EL (cell line): ENCODE measurements at regions not wholly inside any gene's neighbourhood (a gene's known extent, or its start where the extent isn't known, plus 50 kb on each side); places are given as distances from the start of the nearest gene placed in this dataset.
"Not testable (repeated sequence)": the region's sequence is repeated elsewhere in the genome, so short reads cannot be mapped to it uniquely, and the experiment has no call there.

Experiments
- DNase-seq: peaks from one replicate; pipeline ENCODE4 v3.0.0-alpha.2; 2016

DNA sequence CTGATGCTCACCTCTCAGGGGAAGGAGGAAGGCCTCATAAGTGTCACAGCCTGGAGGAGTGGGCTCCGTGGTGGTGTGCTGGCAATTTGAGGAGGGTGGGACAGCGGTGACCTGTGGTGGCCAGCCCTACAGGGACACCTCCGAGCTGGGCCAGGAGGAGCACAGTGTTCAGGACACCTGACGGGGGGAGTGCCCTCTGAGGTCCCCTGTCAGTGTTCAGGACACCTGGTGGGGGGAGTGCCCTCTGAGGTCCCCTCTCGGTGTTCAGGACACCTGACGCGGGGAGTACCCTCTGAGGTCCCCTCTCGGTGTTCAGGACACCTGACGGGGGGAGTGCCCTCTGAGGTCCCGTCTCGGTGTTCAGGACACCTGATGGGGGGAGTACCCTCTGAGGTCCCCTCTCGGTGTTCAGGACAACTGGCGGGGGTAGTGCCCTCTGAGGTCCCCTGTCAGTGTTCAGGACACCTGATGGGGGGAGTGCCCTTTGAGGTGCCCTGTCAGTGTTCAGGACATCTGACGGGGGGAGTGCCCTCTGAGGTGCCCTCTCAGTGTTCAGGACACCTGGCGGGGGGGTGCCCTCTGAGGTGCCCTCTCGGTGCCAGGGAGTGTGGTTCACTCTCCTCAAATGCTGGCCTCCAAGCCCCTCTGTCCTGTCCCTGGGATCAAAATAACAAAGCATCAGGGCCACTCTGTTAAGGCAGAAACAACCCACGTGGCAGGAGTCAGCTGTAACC lies 73.4 kb upstream of the ZNF469 start:
- no peak for DNase-seq

DNA sequence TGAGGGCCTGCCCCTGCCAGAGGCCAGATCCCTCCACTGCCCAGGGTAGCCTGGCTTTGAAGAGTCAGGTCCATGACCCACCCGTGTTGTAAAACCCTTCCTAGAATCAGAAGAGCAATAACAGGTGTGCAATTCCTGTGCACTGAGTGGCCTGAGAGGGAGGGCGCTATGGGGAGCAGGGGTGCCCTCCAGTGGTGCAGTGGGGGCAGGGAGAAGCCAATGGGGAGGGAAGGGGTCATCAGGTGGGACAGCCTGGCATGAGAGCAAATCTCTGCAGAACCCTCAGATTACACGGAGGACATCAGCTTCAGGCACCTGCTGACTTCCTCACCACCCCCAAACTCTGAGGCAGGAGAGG lies 72.9 kb upstream of the ZNF469 start:
- DNase-seq, result no peak

DNA sequence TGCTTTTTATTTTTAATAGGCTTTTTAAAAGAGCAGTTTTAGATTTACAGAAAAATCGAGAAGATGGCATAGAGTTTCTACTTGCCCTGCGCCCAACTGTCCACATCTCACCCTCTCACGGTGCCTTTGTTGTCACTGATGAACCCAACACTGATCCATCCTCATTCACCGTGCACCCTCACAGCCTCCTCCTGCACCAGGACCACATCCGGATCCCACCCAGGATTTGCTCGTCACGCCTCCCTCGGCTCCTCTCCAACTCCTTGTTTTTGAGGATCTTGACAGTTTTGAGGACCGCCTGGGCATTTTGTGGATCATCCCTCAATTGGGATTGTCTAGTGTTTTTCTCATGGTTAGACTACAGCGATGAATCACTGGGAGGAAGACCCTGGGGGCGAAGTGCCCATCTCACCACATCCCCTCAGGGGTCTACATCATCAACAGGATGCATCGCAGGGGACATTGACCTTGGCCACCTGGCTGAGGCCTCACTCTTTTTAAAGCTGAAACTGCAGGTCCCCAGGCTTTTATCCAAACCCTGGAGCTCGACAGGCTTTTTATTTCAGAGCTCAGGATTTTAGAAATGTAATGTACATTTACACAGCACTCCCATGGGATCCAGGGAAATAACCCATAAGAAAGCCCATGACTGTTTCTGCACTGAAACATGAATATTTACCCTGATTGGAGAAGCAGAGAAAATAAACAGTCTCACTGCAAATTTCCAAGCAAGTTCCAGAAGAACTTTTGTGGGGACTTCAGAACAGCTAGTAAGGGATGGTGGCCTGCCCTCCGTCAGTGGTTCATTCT lies 71.8 kb upstream of the ZNF469 start:
- peak; percentile 28 for DNase-seq

DNA sequence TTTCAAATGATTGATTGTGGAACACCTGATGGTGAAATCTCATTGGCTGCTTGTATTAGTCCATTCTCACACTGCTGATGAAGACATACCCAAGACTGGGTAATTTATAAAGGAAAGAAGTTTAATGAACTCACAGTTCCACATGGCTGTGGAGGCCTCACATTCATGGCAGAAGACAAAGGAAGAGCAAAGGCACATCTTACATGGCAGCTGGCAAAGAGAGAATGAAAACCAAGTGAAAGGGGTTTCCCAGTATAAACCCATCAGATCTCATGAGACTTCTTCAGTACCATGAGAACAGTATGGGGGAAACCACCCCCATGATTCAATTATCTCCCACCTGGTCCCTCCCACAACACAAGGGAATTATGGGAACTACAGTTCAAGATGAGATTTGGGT lies 70.9 kb upstream of the ZNF469 start:
- DNase-seq, result not testable (repeated sequence)

DNA sequence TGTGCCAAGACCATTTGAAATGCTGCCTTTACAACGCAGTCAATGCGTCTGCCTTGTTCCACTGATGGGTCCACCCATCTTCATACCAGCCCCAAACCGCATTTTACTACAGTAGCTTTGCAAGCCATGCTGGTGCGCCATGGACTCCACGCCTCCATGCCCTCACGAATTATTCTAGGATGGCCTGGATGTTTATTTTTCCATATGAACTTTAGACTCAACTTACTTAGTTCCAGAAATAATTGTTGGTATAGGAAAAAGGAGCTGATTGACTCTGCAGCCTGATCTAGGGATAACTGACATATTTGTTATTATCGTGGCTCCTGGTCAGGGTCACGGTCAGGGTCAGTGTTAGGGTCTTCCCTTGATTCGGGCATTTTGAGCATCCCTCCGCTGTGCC lies 70.0 kb upstream of the ZNF469 start:
- no peak for DNase-seq

DNA sequence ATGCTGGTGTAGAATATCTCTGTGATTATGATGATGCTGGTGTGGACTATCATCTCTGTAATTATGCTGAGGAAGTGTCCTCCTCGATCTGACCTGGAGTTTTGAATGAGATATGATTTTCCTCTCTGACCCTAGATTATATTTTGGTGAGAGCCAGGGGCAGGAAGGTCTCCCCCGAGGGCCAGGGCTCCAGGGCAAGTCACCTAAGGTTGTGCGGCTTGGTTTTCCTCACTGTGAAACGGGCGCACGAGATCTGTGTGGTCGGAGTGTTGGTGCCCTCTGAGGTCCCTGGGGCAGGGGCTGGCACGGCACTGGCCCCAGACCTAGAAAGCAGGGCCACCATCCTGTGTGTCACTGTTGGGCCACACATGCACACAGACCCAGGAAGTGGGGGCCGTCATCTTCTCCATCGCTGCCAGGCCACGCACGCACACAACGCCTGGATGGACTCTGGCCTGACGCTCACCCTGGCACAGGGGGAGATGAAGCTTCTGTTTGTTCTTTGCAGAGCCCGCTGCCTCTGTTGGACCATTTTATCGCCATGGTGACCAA lies 67.7 kb upstream of the ZNF469 start:
- no peak for DNase-seq

DNA sequence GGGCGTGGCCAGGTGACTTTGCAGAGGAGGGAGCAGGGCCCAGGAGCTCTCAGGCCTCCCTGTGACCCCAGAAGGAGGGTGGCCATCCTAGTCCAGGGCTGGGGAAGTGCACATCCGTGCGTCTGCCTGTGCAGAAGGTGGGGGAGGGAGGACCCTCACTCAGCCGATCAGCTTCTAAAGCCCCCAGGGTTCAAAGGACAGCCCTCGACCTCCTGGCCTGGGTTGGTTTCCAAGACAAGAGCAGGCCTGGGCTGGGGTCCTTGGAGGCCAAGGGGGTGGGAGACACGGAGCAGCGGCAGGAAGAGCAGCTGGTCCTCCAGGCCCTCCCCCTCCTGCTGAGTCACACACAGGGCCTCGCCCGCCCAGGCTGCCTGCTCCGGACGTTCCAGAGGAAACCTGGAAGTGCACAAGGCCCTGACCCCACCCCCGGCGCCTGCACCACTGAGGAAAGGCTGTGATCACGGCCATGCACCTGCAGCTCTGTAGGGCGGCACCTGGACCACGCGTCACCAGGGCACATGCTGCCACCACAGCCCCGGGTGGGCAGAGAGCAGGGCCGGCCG lies 67.1 kb upstream of the ZNF469 start:
- DNase-seq, result peak; percentile 66

DNA sequence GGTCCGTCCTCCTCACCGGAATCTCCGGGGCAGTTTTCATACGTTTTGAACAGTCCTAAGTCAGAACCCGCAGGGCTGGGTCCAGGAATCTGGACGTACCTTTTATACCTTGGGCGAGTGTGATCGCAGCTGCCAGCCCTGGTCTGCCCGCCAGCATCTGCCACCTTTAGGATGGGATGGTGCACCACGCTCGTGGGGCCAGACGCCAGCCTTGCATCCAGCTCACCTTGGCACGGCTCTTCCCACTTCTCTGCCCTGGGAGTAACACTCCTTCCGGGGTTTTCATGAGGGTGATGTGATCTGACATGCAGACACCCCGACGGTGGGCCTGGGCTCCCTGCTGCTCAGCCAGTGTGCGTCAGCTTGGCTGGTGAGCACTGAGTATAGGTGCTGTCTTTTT lies 66.6 kb upstream of the ZNF469 start:
- DNase-seq, result no peak

DNA sequence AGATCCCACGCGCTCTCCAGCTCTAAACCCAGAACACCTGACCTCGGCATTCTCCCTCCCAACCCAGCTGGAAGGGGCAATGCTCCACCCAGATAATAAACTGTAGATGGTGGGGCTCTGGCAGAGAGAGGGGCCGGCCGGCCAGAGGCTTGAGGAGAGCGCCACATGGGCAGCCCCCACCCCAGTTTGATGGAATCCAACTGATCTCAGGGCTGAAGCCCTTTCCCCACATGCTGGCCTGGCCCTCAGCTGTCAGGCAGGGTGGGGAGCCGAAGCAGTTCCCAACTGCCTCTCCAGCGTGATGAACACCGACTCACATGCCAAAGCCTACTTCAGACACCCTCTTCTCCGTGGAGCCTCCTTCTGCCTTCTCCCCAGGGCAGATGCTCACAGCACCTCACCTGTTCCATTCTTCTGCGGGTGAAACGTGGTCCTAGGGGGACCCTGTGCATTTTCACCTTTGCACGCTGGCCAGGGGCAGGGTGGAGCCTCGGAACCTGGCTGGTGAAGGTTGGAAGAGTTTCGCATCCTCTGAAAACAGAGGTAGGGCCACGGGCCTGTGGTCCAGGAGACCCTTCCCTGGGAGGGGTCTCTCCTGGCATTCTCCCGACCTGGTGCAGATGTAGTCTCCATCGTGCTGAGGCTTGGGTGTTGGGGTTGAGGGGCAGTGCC lies 65.7 kb upstream of the ZNF469 start:
- no peak for DNase-seq

DNA sequence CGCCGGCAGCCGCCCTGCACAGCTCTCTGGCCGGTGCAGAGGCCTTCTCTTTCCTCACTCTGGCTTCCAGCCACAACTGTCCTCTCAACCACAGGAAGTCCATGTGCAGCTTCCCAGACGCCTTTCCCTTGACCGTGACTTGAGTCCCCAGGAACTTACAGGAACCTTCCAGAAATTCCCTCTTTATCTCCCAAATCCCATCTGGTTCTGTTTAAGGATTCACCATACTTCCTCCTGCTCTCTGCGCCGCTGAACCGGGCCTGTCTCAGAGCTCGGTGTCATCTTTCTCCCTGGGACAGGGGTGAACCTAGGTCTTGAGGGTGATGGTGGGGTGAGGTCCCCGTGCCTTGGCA lies 65.2 kb upstream of the ZNF469 start:
- peak; percentile 65 for DNase-seq

DNA sequence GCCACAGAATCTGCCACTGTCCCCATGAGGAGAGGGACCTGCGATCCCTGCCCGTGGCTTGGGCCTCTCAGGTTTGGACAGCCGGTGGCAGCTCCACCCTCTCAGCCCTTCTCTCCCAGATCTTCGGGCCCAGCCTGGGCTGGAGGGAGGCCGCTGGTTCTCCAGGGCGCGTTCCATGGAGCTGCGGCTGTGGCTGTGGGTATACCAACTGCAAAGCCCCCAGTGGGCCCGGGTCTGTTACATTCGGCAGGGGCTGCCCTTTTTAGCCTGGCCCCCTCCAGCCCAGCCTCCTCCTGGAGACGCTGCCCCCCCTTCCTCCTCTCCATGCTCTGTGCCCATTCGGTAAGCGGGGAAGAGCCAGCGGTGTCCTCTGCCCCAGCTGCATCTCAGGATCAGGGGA lies 64.7 kb upstream of the ZNF469 start:
- DNase-seq, result no peak

DNA sequence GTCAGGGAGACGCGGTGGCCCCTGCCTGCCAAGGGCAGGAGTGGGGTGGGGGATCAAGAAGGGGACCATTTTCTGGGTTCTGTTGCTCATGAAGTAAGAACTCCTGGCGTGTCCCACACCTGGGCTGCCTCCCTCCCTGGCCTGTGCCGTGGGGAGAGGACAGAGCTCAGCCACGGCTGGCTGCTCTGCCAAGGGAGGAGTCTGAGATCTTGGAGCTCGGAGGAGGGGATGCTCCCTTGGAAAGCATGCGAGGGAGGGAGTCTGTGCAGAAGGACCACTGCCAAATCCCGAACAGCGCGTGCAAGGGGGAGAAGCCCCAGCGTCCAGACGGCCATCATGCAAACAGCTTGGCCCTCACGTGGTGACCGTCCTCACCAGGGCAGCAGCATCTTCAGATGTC lies 64.2 kb upstream of the ZNF469 start:
- no peak for DNase-seq

DNA sequence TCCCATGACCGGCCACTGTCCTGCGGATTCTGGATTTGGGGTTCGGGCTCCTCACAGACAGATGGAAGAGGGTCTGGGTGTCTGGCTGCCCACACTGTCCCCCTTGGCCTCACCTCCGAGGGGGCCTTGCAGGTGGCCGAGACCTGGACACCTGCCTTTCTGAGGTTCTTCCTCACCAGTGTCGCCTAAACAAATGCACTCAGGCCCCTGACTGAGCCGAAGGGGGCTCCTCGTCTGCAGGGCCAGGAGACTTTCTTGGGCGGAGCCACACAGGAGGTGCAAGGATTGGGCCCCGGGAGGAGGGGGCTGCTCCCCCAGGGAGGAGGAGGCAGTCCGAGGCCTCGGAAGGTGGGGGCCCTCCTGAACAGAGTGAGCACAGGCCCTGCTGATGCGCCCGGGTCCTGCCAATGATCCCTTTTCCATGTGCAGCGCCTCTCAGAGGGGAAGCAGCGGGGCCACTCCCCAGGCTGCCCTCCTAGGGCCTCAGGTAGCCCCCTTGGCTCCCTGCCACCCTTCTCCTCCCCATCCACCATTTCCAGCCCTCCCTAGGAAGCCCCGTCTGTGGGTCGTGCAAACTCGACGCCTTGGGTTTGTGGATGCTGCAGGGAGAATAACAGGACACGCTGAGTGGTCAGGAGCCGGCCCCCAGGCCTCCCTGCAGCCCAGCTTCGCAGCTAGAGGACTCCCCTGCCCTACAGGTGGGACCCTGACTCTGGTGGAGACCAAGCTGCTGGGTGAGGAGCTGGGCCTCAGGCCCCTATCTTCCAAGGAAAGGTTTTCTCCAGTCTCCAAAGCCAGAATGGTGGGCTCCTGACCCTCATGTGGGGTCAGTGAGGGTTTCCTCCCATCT lies 63.4 kb upstream of the ZNF469 start:
- DNase-seq, result no peak

DNA sequence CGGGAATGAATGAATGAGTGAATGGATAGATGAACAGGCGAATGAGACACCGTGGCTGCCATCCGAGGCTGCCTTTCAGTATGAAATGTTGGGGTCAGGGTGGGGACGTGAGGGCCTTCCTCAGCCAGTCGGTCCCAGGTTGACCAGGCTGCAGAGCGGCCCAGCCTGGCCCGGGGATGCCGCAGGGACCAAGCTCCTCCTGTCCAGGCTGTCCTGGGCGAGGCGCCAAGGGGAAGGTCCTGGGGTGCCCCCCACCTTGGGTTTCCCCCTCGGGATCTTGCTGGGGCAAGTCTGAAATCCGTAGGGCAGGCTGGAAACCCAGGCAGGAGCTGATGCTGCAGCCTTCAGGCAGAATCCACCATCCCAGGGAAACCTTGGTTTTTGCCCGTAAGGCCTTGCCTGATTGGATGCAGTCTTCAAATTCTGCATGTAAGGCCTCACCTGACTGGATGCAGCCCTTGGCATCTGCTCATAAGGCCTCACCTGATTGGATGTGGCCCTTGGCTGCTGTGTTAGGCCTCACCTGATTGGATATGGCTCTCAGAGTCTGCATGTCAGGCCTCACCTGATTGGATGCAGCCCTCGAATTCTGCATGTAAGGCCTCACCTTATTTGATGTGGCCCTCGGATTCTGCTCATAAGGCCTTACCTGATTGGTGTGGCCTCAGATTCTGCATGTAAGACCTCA lies 61.7 kb upstream of the ZNF469 start:
- peak; percentile 19 for DNase-seq

DNA sequence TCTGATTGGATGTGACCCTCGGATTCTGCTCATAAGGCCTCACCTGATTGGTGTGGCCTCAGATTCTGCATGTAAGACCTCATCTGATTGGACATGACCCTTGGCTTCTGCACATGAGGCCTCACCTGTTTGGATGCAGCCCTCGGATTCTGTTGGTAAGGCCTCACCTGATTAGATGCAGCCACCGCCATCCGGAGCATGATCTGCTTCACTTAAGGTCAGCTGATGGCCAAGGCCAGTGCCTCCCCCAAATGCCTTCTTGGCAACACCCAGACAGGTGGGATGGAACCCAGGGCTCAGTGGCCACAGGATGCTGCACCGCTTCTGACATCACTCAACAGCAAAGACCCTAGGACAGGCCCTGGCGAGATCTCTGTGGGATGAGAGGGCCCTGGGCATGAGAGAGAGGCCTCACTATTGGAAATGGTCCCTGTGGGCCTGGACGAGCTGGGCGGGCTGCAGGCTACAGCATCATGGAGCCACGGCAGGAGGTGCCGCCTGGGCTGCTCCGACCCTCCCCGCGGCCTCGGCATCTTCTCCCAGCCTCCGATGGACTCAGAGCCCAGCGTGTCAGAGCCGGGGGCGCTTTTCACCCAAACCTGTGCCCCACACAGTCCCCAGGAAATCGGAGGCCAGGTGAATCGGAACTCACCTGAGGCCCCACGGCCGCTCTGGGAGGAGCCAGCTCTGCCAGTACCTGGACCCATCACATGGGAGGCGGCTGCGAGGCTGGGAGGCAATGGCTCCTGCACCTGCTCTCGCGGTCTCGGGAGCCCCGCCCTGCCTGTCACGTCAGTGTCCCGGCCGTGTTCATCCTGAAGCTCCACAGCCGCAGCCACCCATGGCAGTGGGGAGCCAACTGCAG lies 60.9 kb upstream of the ZNF469 start:
- DNase-seq, result no peak

DNA sequence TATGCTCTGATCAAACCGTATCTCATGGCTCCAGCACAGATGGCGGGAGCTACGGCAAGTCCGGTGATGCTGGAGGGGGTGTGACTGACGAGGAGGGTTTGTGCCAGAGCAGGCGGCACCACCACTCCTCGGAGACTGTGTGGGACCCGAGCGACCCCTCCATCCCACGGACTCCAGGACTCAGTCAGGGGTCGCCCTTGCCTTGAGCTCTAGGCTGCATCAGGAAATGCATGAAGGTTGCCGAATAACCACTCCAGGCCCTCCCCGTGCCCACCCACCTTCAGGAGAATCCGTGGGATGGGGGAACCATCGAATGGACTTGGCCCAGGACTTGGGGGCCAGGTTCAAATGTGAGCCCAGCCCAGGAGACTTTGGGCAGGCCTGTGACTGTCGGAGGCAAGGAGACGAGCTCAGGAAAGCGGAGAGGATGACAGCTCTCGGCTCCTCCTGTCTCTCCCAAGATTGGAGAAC lies 60.2 kb upstream of the ZNF469 start:
- DNase-seq, result no peak

DNA sequence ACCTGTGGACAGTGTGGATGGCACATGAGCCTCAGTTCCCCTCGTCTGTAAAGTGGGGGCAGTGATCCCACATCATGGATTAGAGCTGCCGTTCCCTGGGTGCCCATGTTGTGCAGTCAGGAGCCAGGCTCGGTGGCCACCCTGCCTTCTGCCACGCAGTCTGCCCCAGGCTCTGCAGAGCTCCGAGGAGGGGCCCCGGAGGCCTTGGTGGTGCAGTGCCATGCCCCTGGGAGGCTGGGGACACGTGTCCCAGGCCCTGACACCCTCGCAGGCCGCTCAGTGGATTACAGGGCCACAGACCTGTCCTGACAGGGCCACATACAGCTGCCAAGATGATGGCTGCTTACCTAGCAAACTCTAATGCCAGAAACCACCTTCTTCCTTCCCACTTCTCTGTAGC lies 59.7 kb upstream of the ZNF469 start:
- DNase-seq, result no peak

DNA sequence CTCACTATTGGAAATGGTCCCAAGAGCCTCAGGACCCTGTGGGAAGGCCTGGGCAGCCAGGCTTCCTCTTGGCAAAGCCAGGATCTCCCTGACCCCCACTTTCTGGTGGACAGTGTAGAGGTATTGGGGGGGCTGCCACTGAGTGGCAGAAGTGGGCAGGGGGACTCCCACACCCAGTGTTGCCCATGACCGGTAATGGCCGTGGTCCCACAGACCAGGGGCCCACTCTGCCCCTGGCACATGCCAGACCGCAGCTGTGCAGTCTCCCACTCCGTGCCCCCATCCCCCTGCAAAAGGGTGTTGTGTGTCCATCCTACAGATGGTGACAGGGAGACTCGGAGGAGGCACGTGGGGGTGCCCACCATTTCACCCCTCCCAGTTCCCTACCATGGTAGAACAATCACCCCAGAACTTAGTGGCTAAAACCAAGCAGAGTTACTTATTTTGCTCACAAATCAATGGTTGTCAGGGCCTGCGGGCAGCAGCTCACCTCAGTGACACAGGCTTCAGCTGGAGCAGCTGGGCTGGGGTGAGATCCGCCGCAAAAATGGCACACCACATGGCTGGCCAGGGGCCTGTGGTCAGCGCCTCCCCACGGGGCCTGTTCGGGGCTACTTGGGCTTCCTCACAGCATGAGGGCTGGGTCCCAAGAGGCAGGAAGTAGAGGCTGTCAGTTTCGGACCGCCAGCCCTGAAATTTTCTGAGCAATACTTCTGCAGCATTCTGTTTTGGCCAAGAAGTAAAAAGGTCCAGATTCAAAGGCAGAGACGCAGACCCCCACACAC lies 59.0 kb upstream of the ZNF469 start:
- no peak for DNase-seq

DNA sequence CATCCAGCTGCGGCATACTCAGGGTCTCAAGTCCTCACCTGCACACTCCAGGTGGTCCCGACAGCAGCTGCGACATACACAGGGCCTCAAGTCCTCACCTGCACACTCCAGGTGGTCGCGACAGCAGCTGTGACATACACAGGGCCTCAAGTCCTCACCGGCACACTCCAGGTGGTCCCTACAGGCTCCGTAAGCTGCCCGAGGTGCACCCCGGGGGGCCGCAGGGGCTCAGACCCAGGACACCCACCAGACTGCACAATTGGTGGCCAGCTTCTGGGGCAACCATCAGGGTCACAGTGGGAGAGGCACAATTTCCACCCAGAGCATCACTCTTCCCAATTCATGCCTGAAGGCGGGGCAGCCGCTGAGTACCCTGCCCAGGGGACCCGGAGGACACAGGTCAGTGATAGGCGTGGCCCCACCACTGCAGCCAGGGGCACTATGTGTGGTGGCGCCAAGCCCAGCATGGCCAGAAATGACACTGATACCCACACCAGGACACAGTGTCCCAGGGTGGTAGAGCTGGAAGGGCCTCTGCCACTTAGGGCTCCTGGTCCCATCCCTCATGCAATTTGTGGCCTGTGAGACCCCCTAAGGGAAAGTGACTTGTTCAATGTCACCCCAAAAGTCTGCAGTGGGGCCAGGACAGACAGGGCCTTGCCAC lies 57.5 kb upstream of the ZNF469 start:
- no peak for DNase-seq
